Smooth muscle cell of the brain vasculature (primary cell): ENCODE measurements at regions not wholly inside any gene's neighbourhood (a gene's known extent, or its start where the extent isn't known, plus 50 kb on each side); places are given as distances from the start of the nearest gene placed in this dataset.
"Not testable (repeated sequence)": the region's sequence is repeated elsewhere in the genome, so short reads cannot be mapped to it uniquely, and the experiment has no call there.

ENCODE experiments used
- DNase-seq: peaks from one replicate; pipeline ENCODE4 v3.0.0-alpha.2; 2012; ENCODE audit warnings: low read depth, low spot score

DNA sequence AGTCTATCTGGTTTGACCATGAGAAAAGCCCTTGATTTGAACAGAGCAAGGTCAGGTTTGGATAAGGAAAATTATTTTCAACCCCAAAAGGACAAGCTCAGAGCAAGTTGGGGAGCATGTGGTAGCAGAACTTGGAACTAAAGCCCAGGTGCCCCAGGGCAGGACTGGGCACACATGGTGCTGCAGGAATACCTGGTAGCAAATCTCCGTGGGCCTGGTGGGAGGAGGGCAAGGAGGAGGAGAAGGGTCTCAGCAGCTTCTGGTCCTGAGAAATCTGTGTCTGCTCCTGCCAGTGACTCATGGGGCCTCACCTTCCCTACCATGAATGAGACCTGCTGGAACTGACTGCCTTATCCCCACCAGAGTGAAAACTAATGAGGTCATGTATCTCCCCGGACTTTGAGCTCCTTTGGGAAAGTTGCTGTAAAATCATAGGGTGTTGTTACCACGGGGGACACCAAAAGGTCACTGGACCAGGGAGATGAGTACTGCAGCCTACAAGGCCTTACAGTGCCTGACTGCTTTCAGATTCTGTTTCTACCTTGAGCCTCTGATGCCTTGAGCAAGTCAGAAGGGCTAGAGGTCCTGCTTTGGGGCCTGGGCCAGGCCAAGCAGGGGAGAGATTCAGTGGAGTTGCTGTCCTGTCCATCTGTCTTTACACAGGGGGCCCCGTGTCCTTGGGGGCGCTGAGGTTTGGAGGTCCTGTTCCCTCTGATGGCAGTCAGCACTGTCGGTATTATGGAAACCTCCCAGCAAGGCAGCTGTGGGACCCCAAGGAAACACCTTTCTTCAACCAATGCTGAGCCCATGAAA lies 304.0 kb downstream of the MYCN start:
- DNase-seq, result no peak

DNA sequence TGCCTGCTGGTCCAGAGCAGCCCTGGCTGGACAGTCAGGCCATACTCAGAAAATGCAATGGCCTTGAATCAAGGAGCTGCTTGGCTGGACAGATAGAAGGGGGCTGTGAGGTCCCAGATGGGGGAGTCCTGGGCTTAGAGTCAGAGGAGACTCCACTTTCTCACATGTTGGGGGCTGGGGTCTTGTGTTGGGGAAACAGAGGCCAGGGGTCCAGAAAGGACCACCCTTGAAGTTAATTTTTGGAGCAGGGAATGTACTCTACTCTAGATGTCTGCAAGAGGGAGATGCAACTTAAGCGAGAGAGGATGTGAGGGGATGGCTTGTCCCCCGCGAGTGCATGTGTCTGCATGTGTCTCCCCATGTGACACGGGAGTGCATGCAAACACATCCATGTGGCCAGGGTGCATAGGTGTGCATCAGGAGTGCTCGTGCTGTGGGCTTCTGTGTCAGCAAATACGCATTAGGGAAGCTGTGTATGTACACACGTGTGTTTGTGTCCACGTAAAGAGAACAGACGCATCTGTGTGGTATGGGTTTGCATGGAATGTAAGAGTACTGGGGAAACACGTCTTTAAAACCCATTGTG lies 303.2 kb downstream of the MYCN start:
- no peak for DNase-seq

DNA sequence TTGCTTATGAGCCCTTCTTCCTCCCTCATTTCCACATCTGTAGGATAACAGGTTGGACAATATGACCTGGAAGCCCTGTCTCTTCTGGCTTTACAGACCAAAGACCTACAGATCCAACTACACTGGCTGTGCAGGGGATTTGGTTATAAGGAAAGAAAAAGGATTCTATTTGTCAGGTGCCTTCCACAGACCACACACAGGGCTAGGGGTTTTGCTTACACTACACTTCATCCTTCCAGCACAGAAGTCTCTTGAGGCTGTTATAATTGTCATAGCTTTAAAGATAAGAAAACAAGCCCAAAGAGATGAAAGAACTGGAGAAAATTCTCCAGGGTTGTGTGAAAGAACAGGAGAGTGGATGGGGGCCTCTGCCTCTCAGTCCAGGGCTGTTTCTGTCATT lies 302.6 kb downstream of the MYCN start:
- no peak for DNase-seq

DNA sequence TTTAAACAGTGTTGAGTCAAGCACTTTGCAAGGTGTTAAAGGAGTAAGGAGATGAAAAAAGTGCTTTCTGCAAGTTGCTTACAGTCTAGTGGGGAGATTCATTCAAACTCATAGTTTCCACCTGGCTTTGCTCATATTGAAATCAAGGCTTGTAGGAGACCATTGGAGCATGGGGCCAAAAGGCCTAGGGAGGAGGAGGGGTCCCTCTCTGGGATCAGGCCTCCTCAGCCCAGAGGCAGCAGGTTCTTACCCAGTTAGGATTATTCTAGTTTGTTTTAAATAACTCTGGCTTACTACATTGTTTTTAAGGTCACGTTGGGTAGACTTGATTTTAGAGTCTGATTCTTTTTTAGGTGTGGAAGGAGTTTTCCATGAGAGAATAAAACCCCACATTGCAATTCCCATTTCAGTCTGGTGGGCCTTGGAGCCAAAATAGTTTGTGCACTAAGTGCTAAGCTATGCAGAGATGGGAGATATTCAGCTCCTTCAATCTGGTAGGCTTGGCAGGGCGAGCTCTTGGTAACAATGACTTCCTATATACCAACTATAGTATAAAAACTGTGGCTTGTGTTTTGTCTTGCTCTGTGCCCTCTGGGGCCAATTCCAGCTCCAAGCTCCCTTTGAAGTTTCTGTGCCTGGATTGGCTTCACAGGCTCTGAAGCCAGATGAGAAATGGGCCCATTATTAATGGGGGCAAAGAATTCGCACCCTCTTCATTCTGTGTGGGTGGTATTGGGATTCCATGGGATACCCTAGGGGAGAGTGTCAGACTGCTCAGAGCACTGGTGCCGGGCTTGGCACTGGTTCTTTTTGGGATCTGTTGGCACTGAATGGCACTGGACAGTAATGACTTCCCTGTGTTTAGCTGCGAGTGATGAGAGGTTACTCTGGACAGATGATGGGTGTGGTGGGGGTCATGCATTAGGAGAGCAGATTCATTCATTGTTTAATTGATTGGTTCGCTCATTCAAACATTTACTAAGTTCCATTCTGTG lies 301.1 kb downstream of the MYCN start:
- DNase-seq, result no peak

DNA sequence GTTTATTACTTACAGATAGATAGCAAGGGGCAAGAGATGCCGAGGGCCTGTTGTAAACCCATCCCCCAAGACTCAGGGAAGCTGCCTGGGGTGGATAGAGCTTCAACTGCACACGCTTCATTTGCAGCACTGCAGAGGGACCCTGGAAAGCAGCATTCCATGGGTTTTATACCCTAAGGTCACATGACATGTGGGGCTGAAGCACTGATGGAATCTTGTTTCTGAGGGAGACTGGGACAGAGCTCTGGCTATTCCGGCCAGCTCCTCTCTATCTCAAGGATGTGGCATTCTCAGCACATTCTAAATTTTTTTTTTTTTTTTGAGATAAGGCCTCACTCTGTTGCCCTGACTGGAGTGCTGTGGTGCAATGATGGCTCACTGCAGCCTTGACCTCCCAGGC lies 300.1 kb downstream of the MYCN start:
- no peak for DNase-seq

DNA sequence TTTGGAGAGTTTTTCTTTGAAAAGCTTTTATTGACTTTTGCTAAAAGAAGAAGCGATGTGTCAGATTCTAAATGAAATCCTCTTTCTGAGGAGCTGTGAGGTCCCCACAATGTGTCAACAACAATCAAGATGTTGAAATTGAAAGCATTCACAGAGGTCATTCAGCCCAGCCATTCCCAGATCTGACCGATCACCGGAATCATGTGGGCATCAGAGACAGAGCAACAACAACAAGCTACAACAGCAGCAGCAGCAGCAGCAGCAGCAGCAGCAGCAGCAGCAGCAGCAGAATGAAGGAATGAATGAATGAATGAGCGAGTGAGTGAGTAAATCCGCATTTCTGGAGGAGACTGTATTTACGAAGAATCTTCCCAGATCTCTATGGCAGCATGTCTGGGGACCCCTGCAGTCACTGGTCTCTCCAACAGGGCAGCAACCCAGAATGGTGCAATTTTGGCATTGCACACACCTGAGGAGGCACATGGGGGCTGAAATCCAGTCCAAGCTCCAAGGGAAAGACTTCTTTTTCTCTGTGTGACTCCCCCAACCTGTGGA lies 299.0 kb downstream of the MYCN start:
- no peak for DNase-seq

DNA sequence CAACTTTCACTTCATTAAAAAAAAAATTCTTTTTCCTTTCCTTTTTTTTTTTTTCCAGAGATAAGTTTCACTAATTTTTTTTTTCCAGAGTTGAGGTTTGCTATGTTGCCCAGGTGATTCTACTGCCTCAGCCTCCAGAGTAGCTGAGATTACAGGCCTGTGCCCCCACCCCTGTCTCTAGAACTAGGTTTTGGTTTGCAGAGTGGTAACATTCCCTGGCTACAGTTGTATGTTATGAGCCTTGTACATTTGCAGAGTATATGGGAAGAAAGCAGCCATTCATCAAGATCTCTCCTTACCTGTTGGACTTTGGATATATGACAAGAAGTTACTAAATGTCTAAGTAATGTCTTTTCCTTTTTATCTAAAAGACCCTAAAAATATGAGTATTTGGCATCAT lies 298.4 kb downstream of the MYCN start:
- DNase-seq, result no peak

DNA sequence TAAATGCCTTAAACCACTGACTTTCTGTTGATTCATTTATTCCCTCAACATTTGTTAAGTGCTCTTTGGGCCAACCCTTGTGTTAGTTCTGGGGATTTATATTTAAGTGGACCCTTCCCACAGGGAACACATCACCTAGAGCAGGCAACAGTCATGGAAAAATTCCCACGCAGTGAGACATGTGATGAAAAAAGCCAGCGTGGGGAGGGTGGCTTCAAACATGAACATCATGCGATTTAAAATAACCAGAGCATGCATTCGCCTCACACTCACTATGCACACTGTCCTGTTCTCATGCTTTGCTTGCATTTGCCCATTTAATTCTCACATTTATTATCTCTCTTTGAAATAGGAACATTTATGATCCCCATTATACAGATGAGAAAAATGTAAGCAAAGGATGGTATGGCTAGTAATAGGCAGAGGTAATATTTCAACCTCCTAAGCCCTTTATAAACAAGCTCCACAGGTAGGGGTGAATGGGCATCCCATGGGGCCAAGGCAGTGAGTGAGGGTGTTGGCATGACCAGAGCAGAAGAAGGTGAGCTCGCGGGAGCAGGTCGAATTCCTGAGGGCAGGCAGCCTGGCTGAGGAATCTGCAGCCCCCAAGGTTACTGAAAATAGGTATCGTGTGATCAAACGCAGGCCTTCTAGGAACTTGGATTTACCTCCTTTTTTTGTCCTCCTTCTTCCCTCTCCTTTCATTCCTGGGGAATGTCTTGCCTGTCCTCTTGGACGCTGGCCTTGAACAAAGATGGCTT lies 297.8 kb downstream of the MYCN start:
- DNase-seq, result no peak

DNA sequence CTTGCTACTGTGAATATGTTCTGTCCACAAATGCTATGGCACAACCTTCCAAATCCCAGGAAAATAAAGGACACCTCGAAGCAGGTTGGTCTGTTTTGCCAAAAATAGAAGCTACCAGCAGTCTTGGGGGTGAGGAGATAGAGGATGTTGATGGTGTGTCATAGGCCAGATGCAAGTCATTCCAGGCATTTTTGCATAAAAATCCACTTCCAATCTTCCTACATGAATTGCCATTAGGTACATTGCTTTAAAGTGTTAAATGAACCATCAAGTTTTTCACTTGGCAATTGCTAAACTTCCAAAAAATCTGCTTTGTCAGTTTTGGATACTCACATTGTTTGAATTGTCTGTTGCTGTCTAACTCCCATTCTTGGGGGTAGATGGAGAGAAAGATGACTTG lies 295.4 kb downstream of the MYCN start:
- no peak for DNase-seq

DNA sequence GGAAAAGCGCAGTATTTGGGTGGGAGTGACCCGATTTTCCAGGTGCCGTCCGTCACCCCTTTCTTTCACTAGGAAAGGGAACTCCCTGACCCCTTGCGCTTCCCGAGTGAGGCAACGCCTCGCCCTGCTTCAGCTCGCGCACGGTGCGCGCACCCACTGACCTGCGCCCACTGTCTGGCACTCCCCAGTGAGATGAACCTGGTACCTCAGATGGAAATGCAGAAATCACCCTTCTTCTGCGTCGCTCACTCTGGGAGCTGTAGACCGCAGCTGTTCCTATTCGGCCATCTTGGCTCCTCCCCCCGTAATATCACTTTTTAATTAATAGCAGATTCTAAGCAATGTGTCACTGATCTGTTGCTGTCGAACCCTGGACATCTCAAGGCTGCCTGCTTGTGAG lies 294.9 kb downstream of the MYCN start:
- not testable (repeated sequence) for DNase-seq

DNA sequence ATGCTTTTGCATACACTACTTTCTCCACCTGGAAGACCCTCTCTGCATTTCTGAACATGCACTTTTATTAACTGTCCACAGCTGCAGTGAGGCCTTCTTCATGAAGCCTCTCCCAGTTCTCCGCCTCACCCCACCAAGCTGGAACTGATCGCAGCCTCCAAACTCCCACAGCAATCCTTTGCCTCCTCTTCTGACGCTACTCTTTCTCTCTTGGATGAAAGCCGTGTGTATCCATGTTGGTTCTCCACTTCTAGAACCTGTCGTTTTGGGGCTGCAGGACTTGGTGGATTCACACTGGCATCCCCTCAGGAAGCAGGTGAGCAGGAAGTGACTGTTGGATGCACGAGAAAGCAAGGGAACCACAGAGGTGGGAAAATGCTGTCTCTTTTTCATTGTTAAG lies 288.6 kb downstream of the MYCN start:
- no peak for DNase-seq

DNA sequence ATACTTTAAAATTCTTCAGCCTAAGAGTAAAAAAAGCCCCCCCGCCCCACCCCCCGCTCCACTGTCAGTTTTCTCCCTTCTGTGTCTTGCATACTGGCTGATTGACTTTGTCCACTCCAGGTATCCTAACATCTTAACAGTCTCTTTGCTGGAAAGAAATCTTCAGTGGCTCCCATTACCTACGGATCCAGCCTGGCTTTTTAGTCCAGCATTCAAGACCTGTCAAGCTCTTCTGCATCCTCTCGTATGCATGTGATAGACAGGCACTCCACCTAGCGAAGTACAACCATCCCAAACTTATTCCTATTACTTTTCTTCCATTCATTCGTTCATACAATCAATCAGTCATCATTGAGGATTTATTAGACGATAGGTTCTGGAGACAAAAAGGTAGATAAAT lies 288.1 kb downstream of the MYCN start:
- DNase-seq, result no peak

DNA sequence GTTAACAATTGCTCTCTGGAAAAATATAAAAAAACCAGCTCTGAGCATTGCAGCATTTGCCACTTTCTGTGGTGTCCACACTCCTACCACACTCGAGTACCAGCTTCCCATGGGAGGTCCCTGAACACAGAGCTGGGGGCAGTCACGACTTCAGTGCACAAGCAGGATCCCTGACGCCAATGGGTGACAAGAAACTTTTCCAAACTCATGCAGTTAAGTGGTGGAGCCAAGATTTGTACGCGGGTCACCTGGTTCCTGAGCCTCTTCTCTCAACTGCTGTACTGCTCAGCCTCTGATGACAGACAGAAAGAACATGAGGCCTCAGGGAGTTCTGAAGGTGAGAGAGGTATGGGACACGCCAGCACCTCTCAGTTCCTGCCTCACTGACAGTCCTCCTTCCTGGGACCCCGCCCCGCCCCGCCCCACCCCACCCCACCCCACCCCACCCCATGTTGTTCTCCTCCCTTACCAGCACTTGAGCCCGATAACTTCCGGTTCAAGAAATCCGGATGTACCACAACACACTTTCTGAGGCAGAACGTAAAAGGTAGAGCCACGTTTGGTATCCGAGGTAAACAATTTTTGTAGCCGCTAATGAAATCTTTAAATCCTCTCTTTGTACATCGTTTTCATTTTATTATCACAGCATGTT lies 287.6 kb downstream of the MYCN start:
- no peak for DNase-seq

DNA sequence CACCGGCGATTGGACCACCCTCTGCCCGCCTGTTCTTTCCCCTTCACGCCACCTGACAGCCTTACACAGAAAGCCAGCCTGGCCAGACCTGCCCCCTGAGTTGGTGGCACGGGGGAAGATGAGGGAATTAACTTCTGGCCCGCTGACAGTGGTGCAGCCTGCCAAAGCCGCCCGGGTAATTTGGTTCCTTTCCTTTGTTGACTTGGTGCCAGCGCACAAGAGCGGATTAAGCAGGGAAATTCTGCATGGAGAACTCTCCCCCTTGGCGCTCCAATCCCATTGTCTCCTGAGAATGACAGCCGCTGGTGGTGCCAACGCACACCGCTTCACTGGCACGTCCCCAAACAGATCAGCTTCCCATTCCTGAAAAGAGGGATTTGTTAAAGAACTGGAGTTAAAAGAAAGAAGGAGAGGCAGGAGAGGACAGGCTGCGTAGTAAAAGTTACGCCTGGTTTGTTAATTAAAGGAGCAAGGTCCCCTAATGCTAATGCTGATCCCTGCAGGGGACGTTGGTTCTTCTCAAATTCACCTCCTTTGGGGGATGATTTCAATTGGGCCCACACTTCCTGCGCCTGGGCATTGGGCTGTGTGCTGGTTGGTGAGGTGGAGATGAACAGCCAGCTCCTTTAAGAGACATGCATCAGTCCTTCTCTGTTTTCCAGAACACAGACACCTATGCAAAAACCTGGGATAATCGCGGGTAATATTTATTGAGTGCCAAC lies 286.8 kb downstream of the MYCN start:
- no peak for DNase-seq

DNA sequence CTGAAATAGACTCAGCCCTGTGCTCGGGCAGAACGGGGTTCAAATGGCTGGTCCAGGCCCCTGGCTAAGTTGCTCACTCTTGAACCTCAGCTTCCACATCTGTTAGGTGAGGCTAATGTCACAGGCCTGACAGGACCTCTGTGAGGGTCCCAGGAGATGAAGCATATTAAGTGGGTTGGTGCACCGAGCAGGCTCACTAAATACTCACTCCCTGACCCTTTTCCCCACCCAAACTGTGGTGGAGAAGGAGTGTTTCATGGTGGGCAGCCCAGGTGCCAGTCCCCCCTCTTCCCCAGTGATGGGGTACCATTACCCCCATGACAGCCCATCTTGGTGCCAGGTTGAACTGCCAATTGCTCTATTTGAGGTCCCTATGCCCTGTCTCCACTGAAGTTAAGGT lies 286.0 kb downstream of the MYCN start:
- DNase-seq, result no peak

DNA sequence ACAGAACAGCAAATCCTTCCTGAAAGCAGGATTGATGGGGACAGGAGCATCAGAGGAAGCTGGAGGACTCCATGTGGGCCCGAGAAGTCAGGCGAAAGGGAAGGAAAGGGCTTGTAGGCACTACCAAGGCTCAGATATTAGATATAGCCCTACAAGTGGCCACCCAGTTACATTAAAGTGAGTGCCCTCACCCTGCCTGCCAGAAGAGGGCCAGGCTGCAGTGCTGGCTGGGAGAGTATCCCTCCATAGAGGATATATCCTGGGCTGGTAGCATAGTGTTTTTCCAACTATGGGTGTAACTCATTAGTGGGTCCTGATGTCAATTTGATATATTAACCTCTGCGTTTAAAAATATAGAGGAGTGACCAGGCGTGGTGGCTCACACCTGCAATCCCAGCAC lies 285.2 kb downstream of the MYCN start:
- DNase-seq, result no peak

DNA sequence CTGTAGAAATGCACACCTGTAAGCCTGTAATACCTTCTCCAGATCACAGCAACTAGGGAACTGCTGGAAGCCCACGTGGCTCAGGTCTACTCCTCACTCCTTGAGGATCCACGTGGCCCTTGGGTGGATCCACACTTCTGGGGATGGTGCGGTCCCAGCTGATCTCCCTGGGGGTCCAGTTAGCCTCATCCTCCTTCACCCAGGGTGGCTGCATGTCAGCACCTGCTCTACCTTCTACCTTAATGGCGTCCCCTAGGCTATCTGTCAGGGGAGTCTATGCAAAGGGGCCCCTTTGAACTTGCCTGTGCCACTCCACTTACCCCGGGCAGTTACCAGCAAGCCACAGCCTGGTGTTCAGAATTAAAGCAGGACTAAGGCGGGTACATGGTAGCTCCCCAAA lies 284.7 kb downstream of the MYCN start:
- DNase-seq, result no peak

DNA sequence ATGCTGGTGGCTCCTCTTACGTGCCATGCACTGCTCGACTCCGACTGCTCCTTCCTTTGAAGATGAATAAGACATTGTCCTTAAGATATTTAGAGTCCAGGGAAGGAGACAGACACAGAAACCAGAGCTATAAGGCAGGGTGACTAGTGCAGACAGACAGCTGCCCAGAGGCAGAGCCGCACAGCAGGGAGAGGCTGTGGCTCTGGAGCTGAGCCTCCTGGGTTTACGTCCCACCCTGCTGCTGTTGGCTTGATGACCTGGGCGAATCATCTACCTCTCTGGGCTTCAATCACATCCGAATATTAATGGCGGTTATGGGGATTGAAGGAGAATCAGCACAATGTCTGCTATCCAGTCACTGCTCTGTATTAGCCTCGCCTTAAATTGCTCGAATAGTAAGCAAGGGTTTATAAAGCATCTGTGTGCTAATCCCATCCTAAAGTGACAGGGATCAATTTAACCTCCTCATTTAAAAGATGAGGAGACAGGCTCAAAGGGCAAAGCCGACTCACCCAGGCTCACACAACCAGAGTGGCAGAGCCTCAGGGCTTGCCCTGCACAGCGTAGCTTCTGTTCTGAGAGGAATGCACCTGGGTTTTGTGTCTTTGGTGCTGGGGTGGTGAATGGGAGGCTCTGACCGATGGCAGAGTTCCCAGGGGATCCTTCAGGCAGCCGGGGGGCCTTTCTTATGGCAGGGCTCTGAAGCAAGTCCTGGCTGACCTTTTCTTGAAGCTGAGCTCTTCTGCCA lies 284.1 kb downstream of the MYCN start:
- DNase-seq, result no peak

DNA sequence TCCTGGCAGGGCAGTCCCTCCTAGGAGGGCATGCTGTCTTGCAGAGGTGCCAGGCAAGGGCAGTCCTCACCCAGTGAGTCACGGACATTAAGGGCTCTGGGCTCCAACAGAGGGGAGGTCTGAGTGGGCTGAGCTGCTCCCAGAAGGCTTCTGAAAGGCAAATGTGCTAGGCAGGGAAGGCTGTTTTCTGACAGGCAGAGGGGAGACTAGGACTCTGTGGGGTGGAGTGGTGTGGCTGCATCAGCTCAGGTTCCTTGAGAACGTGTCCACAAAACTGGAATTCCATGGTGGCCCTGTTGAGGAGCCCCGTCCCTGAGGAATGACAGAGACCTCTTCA lies 283.5 kb downstream of the MYCN start:
- DNase-seq, result no peak
